HG03469 (cell line): ENCODE measurements at regions not wholly inside any gene's neighbourhood (a gene's known extent, or its start where the extent isn't known, plus 50 kb on each side); places are given as distances from the start of the nearest gene placed in this dataset.

ENCODE experiments used
- ATAC-seq: cut with Tn5 transposase; IDR thresholded peaks from one replicate; pipeline ENCODE4 v1.9.1; 2021; ENCODE audit warnings: mild to moderate bottlenecking, moderate library complexity, moderate number of reproducible peaks; ENCODE audit not compliant: unreplicated experiment

DNA sequence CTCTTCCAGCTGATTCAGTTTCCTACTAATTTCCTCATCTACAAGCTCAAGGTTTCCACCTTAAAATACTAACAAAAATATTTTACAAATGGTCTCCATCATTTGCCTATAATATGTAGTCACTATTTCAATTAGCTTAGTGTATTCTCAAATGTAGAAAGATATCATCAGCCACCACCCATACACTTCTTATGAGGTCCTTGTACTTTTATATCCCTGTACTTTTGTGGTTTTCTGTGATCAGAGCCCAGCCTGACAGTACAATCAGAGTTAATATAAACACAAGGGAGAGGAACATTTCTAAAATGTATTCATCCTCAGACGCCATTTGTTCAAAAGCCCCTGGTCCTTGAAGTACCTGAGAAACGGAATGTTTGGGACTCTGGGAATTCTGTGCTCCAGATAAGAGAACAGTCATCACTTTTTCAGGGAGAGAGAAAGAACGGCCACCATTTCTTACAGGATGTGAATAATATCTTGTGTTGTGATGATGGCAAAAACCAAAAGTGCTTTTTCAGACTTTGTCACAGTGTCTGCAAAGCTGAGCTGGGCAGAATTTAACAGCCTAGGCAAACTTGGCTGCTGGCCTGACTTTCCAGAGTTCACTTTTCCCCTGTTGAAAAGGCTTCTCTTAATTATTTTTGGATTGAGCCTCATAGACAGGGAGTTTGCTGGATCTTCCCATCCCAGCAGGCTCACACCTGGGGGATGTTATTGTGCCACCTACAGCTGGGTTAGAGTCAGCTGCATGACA lies 361.7 kb upstream of the ACVR2A start:
- no peak for ATAC-seq

DNA sequence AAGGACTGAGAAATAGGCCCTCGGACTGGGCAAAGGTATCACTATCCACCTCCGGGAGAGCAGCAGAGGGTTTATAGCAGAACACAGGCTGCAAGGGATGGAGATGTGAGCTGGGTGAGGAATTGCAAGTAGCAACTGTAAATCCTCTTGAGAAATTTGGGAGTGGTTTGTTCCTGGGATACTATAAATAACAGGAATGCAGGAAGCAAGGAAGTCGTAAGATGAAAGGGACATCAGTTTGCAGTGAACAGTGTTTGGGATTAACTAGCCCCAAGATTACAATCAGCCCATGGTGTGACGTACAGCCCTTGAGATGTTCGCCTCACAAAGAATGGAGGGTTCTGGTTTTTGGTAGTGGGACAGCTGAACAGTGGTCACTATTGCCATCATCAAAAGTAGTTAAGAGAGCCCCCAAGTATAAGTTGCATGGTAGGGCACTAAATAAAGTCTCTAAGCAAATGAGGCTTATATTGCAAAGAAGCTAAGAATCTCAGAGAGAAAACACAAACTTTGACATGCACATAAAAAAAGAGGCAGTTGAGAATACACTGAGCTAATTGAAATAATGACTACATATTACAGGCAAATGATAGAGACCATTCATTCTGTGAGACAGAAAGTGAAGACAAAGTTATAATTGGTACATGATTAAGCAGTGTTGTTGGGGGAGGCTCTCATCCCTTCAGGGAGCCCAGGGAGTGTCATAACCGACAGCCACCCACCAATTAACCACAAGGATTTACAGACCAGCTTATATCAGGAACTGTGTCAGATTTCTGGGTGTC lies 362.5 kb upstream of the ACVR2A start:
- no peak for ATAC-seq

DNA sequence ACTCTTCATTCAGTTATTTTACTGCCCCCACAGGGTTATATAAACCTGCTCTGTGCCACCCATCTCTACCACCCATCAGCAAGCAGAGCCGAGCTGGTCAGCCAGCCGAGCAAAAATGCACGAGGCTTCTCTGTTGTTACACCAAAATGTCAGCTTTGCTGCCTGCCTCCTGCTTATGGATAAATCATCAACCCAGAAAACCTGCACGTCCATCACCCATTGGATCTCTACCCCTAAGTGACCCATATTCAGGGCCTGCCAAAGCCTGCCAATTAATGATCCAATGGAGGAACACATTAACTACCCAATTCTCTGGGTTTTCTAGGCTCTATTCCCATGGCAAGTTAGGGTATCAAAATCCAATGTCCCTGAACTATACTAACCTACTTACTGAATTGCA lies 365.5 kb upstream of the ACVR2A start:
- ATAC-seq: no peak

DNA sequence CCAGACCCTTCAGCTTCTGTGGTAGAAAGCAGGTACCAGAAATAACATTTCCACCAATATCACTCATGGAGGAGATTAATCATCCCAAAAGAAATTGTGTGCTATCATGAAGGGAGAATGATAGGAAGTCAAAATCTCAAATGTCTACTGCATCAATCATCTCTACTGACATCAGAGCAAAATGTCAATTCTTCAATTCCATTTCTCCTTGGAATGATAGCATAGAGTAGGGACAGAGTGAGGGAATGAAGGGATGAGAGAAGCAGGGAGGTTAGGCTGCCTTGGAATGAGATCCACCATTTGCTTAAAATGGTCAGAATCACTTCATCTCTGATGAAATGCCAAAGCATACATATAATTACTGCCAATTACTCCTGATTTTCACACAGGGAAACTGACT lies 371.8 kb upstream of the ACVR2A start:
- no peak for ATAC-seq

DNA sequence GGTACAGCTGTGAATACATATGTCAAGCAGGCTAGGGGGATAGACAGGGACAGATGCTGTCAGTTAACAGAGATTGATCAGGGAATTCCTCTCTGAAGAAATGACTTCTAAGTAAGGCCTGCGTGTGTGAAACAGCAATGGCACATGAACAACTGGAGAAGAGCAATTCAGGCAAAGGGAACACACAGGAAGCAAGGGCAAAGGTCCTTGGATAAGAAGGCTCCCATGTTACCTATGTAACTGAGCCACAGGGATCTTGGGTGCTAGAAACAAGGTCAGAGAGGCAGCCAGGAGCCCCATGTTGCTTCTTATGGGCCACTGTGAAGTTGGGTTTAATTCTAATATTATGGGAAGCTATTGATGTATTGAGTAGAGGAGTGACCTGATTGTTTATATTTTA lies 373.7 kb upstream of the ACVR2A start:
- ATAC-seq: no peak

DNA sequence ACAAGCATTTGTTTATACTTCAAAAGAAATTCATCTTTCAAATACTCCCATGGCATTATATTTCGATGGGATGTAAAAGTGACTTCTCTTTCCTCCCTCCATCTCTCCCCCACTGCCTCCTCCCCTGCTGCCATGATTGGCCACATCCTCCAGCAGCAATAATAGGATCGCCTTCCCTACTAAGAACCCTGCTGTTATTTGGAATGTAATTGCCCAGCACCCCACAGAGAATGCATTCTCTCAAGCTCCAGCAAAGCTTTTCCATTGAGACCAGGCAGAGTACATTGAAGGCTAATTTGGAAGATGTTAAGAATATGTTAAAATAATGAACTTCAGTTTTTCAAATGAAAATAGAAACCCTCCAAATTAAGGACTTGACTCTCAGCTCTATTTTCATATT lies 375.4 kb upstream of the ACVR2A start:
- ATAC-seq: no peak

DNA sequence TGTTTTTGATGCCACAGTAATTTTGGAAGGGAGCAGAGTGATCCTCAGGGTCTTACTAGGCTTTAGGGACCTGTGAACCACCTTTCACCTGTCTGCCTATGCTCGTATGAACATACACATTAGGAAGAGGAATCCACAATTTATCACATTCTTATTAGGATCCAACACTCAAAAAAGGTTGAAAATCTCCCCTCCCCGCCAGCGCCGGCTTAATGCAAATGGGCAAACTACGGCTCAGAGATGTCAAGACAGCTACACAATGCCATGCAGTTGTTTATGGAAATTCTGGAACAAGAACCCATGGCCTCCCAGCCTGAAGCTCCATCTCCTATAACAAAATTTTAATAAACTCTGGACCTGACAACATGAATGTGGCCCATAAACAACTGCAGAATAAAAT lies 375.9 kb upstream of the ACVR2A start:
- no peak for ATAC-seq

DNA sequence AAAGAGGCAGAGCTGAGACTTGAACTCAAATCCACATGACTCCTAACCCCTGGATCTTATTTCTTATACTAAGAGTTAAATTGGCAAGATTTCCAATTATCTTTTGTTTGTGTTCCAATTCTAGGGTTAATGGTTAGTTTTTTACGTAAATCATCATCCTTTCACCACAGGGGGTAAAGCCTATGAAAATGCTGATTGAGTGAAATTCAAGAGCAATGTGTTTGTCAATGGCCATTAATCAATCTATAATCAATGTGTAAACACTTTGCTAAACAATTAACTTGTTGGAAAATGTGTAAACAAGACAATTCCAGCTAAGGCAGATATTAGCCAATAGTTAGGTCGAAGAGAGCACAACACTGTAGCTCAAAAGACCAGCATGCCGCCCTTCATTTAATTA lies 376.5 kb upstream of the ACVR2A start:
- ATAC-seq: no peak

DNA sequence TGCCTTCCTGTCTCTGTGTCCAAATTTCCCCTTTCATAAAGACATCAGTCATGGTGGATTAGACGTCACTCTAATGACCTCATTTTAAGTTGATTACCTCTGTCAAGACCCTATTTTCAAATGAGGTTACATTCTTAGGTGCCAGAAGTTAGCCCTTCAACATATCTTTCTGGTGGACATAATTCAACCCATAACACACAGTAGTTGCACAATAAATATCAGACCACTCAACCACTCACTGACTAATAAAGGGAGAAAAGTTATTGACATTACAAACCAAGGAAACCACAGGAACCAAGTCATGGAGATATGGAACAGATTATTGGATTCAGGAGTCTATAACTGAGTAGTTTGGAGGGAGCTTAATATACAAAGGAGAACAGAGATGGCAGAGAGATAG lies 377.4 kb upstream of the ACVR2A start:
- ATAC-seq: no peak

DNA sequence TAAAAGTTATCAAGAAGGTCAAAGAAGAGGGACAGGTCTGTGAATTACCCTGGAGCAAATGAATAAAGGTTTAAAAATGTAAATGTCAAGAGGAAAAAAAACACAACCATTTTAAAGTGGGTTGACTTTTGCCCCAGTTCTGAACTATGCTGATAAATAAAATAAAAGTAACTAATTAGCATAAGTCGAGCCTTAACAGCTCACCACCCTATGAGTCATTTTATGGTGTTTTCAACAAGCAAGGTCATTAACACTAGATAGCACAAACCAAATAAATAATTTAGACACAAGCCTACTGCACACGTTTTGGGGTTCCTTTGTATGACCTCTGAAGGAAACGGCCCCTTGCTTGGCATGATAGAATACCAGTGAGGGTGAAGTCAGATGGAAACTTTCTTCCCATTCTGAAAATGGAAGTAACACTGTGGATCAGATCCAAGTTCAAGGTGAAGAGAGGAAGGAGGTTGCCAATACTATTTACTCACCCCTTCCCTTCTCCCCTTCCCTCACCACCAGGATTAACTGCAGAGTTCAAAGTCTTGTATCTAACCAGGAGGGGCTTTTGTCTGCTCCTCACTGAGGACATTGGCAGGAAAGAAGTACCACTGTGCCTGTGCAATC lies 380.0 kb upstream of the ACVR2A start:
- no peak for ATAC-seq

DNA sequence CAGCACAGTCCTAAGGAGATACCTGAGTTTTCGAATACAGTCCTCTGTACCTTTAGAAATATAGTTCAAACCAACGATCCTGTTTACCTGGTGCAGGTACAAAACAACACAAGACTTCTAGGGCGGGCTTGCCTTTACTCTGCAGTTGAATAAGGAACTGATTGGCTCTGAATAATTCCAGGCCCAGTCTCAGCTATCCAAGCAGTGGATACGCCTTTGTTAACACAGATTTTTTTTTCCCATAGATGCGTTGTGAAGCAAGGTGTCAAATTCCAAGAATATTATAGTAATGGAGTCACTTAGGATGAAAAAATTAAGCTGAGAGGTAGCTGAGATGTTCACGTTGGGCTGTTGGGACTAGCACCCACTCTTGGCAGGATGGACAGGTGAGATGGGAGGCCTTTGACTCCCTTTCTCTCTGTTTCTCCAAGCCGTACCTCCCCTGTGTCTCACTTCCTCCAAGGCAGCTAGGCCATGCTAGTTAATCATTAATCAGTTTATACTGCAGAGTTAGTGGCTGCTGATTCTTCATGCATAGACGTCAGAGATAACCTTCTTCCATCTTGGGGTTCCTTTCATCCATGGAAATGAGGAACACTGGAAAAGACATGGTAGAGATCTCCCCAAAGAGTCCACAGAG lies 380.8 kb upstream of the ACVR2A start:
- peak; percentile 80 for ATAC-seq

DNA sequence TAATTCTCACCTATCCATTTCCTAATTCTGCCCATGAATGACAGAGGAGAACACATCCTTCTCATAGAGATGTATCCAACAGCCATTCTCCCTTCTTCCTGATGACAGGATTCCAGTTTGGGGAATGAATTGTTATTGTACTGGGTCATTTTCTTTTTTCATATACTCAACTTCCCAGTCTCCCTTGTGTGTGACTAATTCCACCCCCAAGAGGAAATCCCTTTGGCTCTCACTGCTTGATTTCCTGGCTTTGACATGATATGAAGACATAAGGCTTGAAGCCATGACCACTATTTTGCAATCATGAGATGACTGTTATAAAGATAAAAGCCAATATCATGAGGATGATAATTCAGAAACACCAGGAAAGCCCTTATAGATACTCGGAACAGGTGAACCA lies 384.7 kb upstream of the ACVR2A start:
- ATAC-seq: no peak

DNA sequence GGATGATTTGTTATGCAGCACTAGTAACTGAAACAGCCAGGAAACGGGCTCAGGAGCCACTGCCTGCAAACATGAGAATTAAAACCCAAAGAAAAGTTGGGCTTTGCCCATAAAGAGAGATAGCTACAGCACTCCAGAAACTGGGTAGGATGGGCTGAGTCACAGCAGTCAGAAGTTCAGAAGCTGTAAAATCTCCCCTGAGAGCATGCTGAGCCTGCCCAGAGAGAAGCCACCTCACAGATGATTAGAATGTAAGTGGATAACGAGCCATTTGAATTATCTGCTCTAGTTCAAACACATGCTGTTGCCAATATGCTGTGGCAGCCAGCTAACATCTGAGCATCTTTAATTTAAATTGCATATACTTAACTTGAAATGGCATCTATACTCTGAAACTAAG lies 388.1 kb upstream of the ACVR2A start:
- ATAC-seq: no peak

DNA sequence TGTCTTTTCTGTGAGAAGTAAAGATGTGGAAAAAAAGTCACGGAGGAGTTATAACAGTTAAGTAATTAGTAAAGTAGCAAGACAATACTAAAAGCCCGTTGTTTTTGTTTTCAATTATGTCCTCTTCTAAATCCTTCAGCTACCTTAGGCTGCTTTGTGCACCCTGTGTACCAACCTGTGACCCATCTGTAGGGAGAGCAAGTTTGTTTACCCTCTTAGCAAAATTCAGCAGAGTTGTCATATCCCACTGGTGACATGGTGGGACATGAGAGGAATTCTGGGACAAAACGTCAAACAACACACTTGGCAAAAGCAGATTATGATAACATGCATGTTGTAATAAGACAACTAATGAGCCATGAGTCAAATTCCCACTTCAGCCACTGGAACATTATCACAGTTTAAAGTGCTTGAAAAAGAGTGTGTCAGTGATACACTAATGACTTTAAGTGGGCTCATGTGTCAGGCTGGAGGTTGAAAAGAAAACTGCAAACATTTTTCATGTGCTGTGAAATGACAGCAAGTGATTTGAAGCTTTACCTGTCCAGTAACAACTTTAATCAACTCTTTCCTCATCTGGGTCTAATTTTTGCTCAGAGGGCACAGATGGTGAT lies 392.8 kb upstream of the ACVR2A start:
- no peak for ATAC-seq

DNA sequence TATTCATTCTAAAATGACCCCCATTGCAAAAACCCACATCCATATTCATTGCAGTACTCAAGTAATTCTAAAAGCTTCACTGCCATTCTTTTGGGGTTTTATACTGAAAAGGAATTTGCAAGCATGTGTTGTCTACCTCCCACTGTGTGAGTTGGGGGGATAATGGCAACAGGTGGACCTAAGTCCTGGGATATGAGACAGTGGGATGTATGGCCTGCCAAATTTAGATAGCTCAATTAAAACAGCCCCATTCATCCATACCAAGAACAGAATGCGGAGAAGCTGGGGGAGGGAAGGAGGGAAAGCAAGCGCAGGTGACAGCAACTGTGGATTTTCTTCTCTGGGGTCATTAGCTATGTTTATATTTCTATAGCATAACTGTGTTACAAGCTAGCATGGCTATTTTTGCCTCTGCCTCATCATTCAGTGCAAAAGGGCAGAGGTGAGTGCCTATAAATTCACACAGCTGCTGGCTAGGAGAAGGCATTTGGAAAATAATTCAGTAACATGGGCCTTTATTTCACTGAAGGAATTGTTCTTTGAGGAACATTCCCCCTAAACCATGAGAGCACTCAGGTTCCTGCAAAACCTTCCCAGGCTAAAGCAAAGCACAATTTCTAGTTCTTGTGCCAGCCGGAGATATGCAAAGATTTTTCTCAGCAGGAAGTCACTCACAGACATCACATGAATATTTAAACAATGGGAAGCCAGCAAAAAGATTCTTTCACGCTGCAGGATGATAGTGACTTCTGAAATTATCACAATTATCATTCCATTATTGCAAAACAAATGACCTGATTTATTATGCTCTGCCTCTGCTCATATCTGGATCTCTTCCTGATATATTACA lies 393.9 kb upstream of the ACVR2A start:
- ATAC-seq: no peak

DNA sequence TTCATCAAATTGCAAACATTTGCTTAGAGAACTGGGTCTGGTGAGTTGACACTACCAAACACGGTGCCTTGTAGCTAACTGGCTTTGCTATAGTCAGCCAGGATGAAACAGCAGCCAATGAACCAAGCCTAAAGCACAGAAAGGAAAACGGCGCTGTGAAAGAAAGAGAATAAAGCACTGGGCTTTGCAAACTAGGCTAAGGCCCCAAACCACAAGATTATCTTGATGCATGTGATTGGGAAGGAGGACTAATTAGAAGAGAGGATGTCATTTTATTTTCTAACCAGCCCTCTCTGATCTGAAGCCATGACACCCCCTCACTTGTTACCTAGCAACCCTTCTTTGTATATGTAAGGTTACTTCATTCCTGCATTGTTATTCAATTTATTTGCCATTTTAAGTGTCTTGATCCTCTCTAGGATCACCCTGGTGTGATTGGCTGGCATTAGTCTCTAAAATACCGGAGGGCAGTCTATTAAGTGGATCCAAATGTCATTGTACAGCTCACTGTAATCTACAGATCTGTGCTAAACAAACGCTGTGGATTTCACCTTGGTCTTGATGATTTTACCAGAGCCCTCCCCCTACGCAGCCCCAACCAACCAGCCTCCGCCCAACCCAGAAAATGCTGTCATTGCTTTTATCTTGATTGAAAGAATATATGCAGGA lies 395.4 kb upstream of the ACVR2A start:
- no peak for ATAC-seq

DNA sequence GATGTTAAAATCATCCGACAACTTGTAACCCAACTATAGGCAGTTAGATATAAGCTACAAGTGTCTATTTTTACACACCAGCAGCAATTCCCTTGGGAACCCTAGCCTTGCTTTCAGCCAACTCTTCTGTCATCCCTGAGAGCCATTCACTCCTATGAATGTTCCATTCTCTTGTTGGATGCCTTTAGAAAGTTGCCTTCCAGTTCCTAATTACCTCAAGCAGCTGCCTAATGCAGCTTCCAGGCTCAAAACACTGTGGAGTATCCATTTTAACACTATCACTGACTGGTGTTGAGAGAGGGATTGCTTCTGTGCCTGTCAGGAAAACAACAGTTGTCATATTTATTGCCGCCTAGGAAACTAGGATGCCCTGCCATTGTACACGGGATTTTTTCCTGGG lies 402.0 kb upstream of the ACVR2A start:
- no peak for ATAC-seq

DNA sequence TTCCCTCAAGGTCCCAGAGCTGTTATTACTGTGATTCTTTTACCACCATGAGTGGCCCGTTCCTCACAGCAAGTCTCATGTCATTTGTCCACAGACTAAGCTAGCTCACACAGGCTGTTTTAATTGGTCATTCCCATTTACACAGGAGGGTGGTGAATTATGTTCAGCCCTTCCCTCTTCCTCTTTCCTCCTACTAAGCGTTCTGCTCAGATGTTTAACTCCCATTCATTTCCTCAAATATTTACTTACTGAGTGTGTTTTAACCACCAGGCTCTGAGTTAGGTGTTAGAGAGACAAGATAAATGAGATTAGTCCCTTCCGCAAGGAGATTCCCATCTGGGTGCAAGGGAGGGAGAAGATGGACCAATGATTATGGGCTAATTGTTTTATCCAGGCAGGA lies 403.6 kb upstream of the ACVR2A start:
- no peak for ATAC-seq

DNA sequence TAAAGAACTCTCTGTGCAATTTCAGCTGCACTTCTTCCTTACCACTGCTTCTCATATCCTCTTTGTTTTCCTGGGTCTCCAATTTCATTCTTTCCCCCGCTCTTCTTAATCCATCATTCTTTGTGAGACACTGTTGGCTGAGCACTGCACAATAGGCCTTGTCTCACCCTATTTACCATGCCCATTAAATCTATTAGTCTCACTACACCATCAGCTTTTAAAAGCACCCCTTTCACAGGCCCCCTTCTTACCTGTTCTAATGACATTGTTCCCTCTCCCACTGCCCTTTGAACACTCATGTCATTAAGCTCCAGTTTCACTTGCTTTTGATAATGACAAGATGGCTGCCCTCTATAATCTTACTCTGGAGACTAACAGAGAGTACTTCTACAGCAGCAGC lies 404.1 kb upstream of the ACVR2A start:
- no peak for ATAC-seq

DNA sequence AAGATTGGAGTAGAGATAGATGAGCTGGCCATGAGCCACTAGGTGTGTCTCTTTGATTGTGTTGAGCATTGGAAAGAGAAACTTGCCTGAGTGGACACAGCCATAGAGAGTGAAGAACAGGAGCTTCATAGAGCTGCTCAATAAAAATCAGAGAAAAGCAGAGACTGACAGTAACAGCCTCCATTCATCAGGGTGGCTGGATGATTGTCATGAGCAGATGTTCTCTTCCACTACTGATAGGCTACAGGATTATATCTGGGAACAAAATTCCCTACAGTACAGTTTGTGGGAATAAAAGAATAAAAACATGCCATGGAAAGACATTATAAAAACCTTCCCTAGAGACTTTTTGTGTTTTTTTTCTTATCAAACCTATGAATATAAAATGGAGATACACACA lies 404.8 kb upstream of the ACVR2A start:
- no peak for ATAC-seq
